ENCODE measurements at regions not wholly inside any gene's neighbourhood (a gene's known extent, or its start where the extent isn't known, plus 50 kb on each side); places are given as distances from the start of the nearest gene placed in this dataset.

GRCh38 chr1:61515096-61515495 lies 209.8 kb downstream of the TM2D1 start:
- TF ChIP-seq CTCF (conservative IDR thresholded peaks at IDR 0.05; ENCODE audit: low read depth, low read length): no peak
- TF ChIP-seq EZH2 (IDR thresholded peaks at IDR 0.05; ENCODE audit: borderline replicate concordance, low read depth, low read length, poor library complexity, severe bottlenecking): no peak

Data from A673 (cell line).